GM12892 (cell line): ENCODE measurements at regions not wholly inside any gene's neighbourhood (a gene's known extent, or its start where the extent isn't known, plus 50 kb on each side); places are given as distances from the start of the nearest gene placed in this dataset.

Experiments
- POLR2A ChIP-seq: IDR thresholded peaks from 2 replicates; pipeline ENCODE4 v1.6.1; 2011; ENCODE audit warnings: low read depth, low read length, control low read depth
- POLR2AphosphoS5 ChIP-seq: IDR thresholded peaks from 2 replicates; pipeline ENCODE4 v1.6.1; 2011; ENCODE audit warnings: low read depth, low read length, control low read depth
- TAF1 ChIP-seq: IDR thresholded peaks from 2 replicates; pipeline ENCODE4 v1.6.1; 2011; ENCODE audit warnings: low read depth, mild to moderate bottlenecking, control low read depth, low read length, borderline replicate concordance

GRCh38 chr6:132931936-132932514, 117.7 kb downstream of the RPS12 start:
- TF ChIP-seq POLR2AphosphoS5, result no peak
- no peak for TF ChIP-seq POLR2A
- no peak for TF ChIP-seq TAF1
